Kidney (tissue), 13 donors: ENCODE measurements at regions not wholly inside any gene's neighbourhood (a gene's known extent, or its start where the extent isn't known, plus 50 kb on each side); places are given as distances from the start of the nearest gene placed in this dataset.

ENCODE experiments used
- DNase-seq, 5 donors: peaks; one replicate each; pipeline ENCODE4 v3.0.0-alpha.2; 2013 to 2020
- FAIRE-seq: peaks from 2 replicates; lab custom pipeline; 2012; peaks lifted over from hg19 to GRCh38; lab: Jason Lieb, UNC
- H3K27ac ChIP-seq, 2 donors: one replicate each; pipeline ENCODE4 v1.7.0; 2013; ENCODE audit warnings: low read depth in 2 of 2, low read length in 2 of 2, inconsistent platforms in 1 of 2
- H3K27me3 ChIP-seq: one replicate; pipeline ENCODE4 v1.7.1; 2013; ENCODE audit warnings: low read length, inconsistent platforms; ENCODE audit not compliant: control insufficient read depth, insufficient read depth
- H3K36me3 ChIP-seq, 3 donors: one replicate each; pipeline versions ENCODE4 v1.7.0 to v1.7.1; 2013; ENCODE audit warnings: low read length in 3 of 3, control low read depth in 1 of 3, inconsistent platforms in 1 of 3; ENCODE audit not compliant: insufficient read depth in 3 of 3, control insufficient read depth in 2 of 3
- H3K4me1 ChIP-seq, 3 donors: one replicate each; pipeline versions ENCODE4 v1.7.0 to v1.7.1; 2013; ENCODE audit warnings: low read length in 3 of 3, inconsistent platforms in 1 of 3, low read depth in 1 of 3; ENCODE audit not compliant: control insufficient read depth in 2 of 3, insufficient read depth in 2 of 3
- H3K4me3 ChIP-seq, 3 donors: one replicate each; pipeline versions ENCODE4 v1.7.0 to v1.8.1; 2013; ENCODE audit warnings: low read length in 3 of 3, control low read depth in 1 of 3, inconsistent platforms in 1 of 3
- H3K9ac ChIP-seq, 3 donors: one replicate each; pipeline versions ENCODE4 v1.7.0 to v1.7.1; 2013; ENCODE audit warnings: low read length in 3 of 3, control low read depth in 1 of 3, inconsistent platforms in 1 of 3
- H3K9me3 ChIP-seq, 3 donors: one replicate each; pipeline versions ENCODE4 v1.7.0 to v1.7.1; 2013; ENCODE audit warnings: low read length in 3 of 3, control low read depth in 1 of 3, inconsistent platforms in 1 of 3; ENCODE audit not compliant: control insufficient read depth in 2 of 3, insufficient read depth in 1 of 3
- intact Hi-C: fragments of 100-400 bp; cut with DNase I; formaldehyde crosslinking; loops from one replicate; pipeline ENCODE4 v1.11.1; 2022
- TF ChIP-seq, protein P1 (sequence below): IDR thresholded peaks from 3 replicates; pipeline ENCODE4 v1.5.1; 2012; ENCODE audit warnings: mild to moderate bottlenecking, moderate library complexity, borderline replicate concordance; ENCODE audit not compliant: insufficient read depth; ENCODE audit errors: extremely low read depth
- donor health status: control.
- donor health status: control.
- donor health status: control.
- donor health status: control.
- donor health status: control.
- donor health status: DM: yes; HTN: yes; CAD: no.
- donor health status: Normal renal cell carcinoma (clear cell type).

- Histone ChIP-seq H3K27me3 (no peaks in the 10 kb centered on the region), H3K36me3 (no peaks in the 10 kb centered on the region), H3K27ac (no peak overlapping the region), H3K4me3 (no peak overlapping the region), H3K9me3 (no peaks in the 10 kb centered on the region), H3K4me1 (no peaks in the 10 kb centered on the region), H3K9ac (no peak overlapping the region)
- DNase-seq (no peak), FAIRE-seq (no peak)
- intact Hi-C loops: no loop called here
- TF ChIP-seq, protein P1, sequence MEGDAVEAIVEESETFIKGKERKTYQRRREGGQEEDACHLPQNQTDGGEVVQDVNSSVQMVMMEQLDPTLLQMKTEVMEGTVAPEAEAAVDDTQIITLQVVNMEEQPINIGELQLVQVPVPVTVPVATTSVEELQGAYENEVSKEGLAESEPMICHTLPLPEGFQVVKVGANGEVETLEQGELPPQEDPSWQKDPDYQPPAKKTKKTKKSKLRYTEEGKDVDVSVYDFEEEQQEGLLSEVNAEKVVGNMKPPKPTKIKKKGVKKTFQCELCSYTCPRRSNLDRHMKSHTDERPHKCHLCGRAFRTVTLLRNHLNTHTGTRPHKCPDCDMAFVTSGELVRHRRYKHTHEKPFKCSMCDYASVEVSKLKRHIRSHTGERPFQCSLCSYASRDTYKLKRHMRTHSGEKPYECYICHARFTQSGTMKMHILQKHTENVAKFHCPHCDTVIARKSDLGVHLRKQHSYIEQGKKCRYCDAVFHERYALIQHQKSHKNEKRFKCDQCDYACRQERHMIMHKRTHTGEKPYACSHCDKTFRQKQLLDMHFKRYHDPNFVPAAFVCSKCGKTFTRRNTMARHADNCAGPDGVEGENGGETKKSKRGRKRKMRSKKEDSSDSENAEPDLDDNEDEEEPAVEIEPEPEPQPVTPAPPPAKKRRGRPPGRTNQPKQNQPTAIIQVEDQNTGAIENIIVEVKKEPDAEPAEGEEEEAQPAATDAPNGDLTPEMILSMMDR: no peak
These were observed 81.7 kb upstream of the TJP1 start for GRCh38 chr15:29903785-29904464.

- intact Hi-C loops: no loop called here
- no peak overlapping the region for H3K4me3 ChIP-seq
These were observed 80.8 kb upstream of the TJP1 start for GRCh38 chr15:29903028-29903427.

GRCh38 chr15:29900237-29901189, 78.2 kb upstream of the TJP1 start:
- Histone ChIP-seq H3K4me3 (no peak overlapping the region), H3K27me3 (no peaks in the 10 kb centered on the region), H3K4me1 (no peaks in the 10 kb centered on the region), H3K27ac (no peak overlapping the region), H3K9ac (no peak overlapping the region), H3K36me3 (no peaks in the 10 kb centered on the region), H3K9me3 (no peaks in the 10 kb centered on the region)
- intact Hi-C loops: no loop called here
- no peak for FAIRE-seq
- no peak for DNase-seq
- TF ChIP-seq, protein P1: no peak

More at GRCh38 chr15:29903028-29903427, 80.8 kb upstream of the TJP1 start:
- TF ChIP-seq, protein P1: no peak
- FAIRE-seq: no peak
- Histone ChIP-seq H3K4me1 (no peaks in the 10 kb centered on the region), H3K9me3 (no peaks in the 10 kb centered on the region), H3K27ac (no peak overlapping the region), H3K36me3 (no peaks in the 10 kb centered on the region), H3K27me3 (no peaks in the 10 kb centered on the region), H3K9ac (no peak overlapping the region)
- no peak for DNase-seq
